K562 (cell line): ENCODE measurements at regions not wholly inside any gene's neighbourhood (a gene's known extent, or its start where the extent isn't known, plus 50 kb on each side); places are given as distances from the start of the nearest gene placed in this dataset.

ENCODE experiments used
- ATF1 ChIP-seq, 2 experiments: fragments of 450-650 bp in 1 of 2; IDR thresholded peaks; 2 replicates each; pipeline ENCODE4 v1.6.1; 2016; ENCODE audit warnings: missing compliant biosample characterization in 1 of 2, missing genetic modification characterization in 1 of 2
- CBX3 ChIP-seq, 2 experiments: IDR thresholded peaks; 1 replicate in 1 of 2; 2 replicates in 1 of 2; pipeline ENCODE4 v1.6.1; 2012; ENCODE audit warnings: inconsistent platforms in 2 of 2, low read length in 2 of 2, borderline replicate concordance in 1 of 2, control low read depth in 1 of 2
- CHD2 ChIP-seq: IDR thresholded peaks from 2 replicates; pipeline ENCODE4 v1.6.1; 2011; ENCODE audit warnings: low read depth, low read length
- DACH1 ChIP-seq: fragments of 450-650 bp; IDR thresholded peaks from 2 replicates; pipeline ENCODE4 v1.6.1; 2018; ENCODE audit not compliant: partially characterized antibody
- EZH2 ChIP-seq: IDR thresholded peaks from 2 replicates; pipeline ENCODE4 v1.6.1; 2012; ENCODE audit warnings: low read depth, mild to moderate bottlenecking, inconsistent platforms, low read length, borderline replicate concordance
- FOSL1 ChIP-seq: fragments of 200-800 bp; sonication (Bioruptor generic); conservative IDR thresholded peaks from 2 replicates; pipeline ENCODE4 v1.6.1; 2016; ENCODE audit warnings: missing genetic modification characterization, missing compliant biosample characterization
- GATA2 ChIP-seq: sonication (generic); formaldehyde crosslinking; IDR thresholded peaks from 2 replicates; pipeline ENCODE4 v1.4.0; 2020; ENCODE audit warnings: mild to moderate bottlenecking, missing genetic modification reagents
- MYNN ChIP-seq, 2 experiments: sonication (generic); formaldehyde crosslinking in 1 of 2; IDR thresholded peaks; 2 replicates each; pipeline versions ENCODE4 v1.5.0 to v1.6.1; 2016 to 2020; ENCODE audit warnings: antibody characterized with exemption in 1 of 2, missing genetic modification reagents in 1 of 2
- NCOA1 ChIP-seq: fragments of 450-650 bp; IDR thresholded peaks from 2 replicates; pipeline ENCODE4 v1.6.1; 2016; ENCODE audit warnings: low read depth
- NR2C2 ChIP-seq, 2 experiments: fragments of 200-800 bp in 1 of 2; sonication (Bioruptor generic) in 1 of 2; sonication (generic) in 1 of 2; formaldehyde crosslinking in 1 of 2; IDR thresholded peaks; 2 replicates each; pipeline versions ENCODE4 v1.6.1 to v1.8.0; 2016 to 2022; ENCODE audit warnings: mild to moderate bottlenecking in 1 of 2, missing compliant biosample characterization in 1 of 2, missing genetic modification characterization in 1 of 2, missing genetic modification reagents in 1 of 2
- NRF1 ChIP-seq, 2 experiments: fragments of 450-650 bp; IDR thresholded peaks in 1 of 2; conservative IDR thresholded peaks in 1 of 2; 2 replicates each; pipeline ENCODE4 v1.6.1; 2014; ENCODE audit warnings: mild to moderate bottlenecking in 2 of 2
- PHB2 ChIP-seq: fragments of 450-650 bp; IDR thresholded peaks from 2 replicates; pipeline ENCODE4 v1.6.1; 2017; ENCODE audit warnings: low read depth
- PHF20 ChIP-seq: fragments of 450-650 bp; IDR thresholded peaks from 2 replicates; pipeline ENCODE4 v1.6.1; 2018; ENCODE audit not compliant: partially characterized antibody
- POLR2A ChIP-seq: fragments of 450-650 bp; conservative IDR thresholded peaks from 2 replicates; pipeline ENCODE4 v1.6.1; 2016
- TARDBP ChIP-seq: fragments of 450-650 bp; IDR thresholded peaks from 2 replicates; pipeline ENCODE4 v1.6.1; 2016
- TGIF2 ChIP-seq: sonication (generic); formaldehyde crosslinking; IDR thresholded peaks from 2 replicates; pipeline ENCODE4 v1.8.1; 2022; ENCODE audit warnings: mild to moderate bottlenecking, missing genetic modification reagents, moderate library complexity
- ZNF165 ChIP-seq: fragments of 250-450 bp; sonication (Bioruptor Pico); IDR thresholded peaks from 2 replicates; pipeline ENCODE4 v1.4.0; 2020; ENCODE audit warnings: borderline replicate concordance
- ZNF354B ChIP-seq: fragments of 250-450 bp; sonication (Bioruptor Pico); IDR thresholded peaks from 2 replicates; pipeline ENCODE4 v1.4.0; 2020
- ZNF507 ChIP-seq: conservative IDR thresholded peaks from 2 replicates; pipeline ENCODE4 v1.6.1; 2017; ENCODE audit warnings: missing genetic modification characterization, missing compliant biosample characterization
- ZNF644 ChIP-seq: fragments of 200-800 bp; sonication (Bioruptor generic); IDR thresholded peaks from 2 replicates; pipeline ENCODE4 v1.6.1; 2016; ENCODE audit warnings: low read depth, missing genetic modification characterization, missing compliant biosample characterization
- ZNF695 ChIP-seq: fragments of 450-650 bp; formaldehyde crosslinking; IDR thresholded peaks from 2 replicates; pipeline ENCODE4 v1.4.0; 2020; ENCODE audit warnings: mild to moderate bottlenecking, moderate library complexity
- TF ChIP-seq, protein P1 (sequence below): sonication (generic); formaldehyde crosslinking; IDR thresholded peaks from 2 replicates; pipeline ENCODE4 v1.8.0; 2022; ENCODE audit warnings: mild to moderate bottlenecking, missing genetic modification reagents, borderline replicate concordance
- TF ChIP-seq, protein P2 (sequence below): IDR thresholded peaks from 2 replicates; pipeline ENCODE4 v1.6.1; 2011; ENCODE audit not compliant: insufficient read length; ENCODE audit errors: extremely low read depth
- TF ChIP-seq, protein P3 (sequence below): sonication (generic); formaldehyde crosslinking; IDR thresholded peaks from 2 replicates; pipeline ENCODE4 v1.8.0; 2022; ENCODE audit warnings: missing genetic modification reagents, mild to moderate bottlenecking, borderline replicate concordance

DNA sequence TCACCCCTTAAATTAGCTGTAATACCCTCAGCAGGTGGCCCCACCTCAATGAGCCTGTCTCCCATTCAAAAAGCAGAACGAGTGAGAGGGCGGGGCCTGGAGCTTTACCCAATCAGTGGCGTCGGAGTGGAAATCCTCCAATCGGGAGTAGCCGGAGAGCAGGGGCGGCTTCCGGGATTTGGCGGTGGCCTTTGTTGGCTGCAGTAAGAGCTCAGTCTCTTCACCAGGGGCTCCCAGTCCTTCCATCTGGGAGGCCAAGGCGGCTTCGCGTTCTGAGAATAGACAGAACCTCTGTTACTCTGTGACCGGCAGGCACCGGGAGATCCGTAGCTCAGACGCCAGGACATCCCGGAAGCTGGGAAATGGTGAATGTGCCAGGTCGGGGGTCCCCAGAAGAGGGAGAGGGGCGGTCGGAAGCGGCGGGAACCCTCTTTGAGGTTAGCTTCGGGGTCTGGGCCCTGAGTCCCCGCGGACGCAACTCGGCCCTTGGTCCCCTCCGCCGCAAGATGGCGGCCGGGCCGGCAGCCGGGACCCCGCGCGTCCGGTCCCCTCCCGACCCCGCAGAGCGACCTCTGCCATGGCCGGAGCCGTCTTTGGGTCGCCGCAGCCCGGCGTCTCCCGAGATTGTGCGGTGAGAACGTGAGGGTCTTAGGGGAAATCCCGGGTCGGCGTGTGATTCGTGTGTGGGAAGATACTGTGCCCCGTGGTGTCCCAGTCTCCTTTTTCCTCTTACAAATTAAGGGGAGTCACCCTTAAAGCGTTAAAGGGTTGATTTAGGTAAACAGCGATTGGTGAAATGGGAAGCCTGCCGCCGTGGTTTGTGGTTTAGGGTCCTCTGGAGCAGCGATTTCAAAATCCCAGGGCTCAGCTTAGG is 160.3 kb upstream of the ZNF267 start (continued):
- no peak; the same call in 1 of the 2 replicates for TF ChIP-seq ZNF644 (tag)
- no peak for TF ChIP-seq ZNF507
- TF ChIP-seq POLR2A: peak; percentile 98
- TF ChIP-seq EZH2: no peak
- TF ChIP-seq GATA2: no peak
- TF ChIP-seq PHF20: peak; percentile 59
- TF ChIP-seq MYNN (IDR thresholded peaks at IDR 0.05): 0 out of 2 replicates have a peak, but pooled peaks have one; percentile 31
- no peak for TF ChIP-seq MYNN (CRISPR knock-in tag; IDR thresholded peaks at IDR 0.05)
- TF ChIP-seq ZNF695 (CRISPR knock-in tag): no peak
- TF ChIP-seq PHB2: no peak
- no peak for TF ChIP-seq ATF1 (CRISPR knock-in tag; IDR thresholded peaks at IDR 0.05)
- peak; percentile 58 for TF ChIP-seq ATF1 (tag; IDR thresholded peaks at IDR 0.05)
- TF ChIP-seq ZNF354B (CRISPR knock-in tag): no peak
- no peak for TF ChIP-seq DACH1
- TF ChIP-seq TGIF2: no peak; the same call in 1 of the 2 replicates
- TF ChIP-seq, protein P1, sequence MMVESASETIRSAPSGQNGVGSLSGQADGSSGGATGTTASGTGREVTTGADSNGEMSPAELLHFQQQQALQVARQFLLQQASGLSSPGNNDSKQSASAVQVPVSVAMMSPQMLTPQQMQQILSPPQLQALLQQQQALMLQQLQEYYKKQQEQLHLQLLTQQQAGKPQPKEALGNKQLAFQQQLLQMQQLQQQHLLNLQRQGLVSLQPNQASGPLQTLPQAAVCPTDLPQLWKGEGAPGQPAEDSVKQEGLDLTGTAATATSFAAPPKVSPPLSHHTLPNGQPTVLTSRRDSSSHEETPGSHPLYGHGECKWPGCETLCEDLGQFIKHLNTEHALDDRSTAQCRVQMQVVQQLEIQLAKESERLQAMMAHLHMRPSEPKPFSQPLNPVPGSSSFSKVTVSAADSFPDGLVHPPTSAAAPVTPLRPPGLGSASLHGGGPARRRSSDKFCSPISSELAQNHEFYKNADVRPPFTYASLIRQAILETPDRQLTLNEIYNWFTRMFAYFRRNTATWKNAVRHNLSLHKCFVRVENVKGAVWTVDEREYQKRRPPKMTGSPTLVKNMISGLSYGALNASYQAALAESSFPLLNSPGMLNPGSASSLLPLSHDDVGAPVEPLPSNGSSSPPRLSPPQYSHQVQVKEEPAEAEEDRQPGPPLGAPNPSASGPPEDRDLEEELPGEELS (CRISPR knock-in tag): peak; percentile 59; the same call in 1 of the 2 replicates
- TF ChIP-seq NRF1 (conservative IDR thresholded peaks at IDR 0.05 in 1 of 2, IDR thresholded peaks at IDR 0.05 in 1 of 2): peak in 1 of 2 experiments; percentile 38; a peak in 1 of 4 replicates
- TF ChIP-seq NCOA1: no peak
- no peak for TF ChIP-seq FOSL1 (tag)
- no peak for TF ChIP-seq CBX3 (IDR thresholded peaks at IDR 0.05; ENCODE audit: borderline replicate concordance in 1 of 2, low read length in 2 of 2)
- TF ChIP-seq NR2C2 (CRISPR knock-in tag; IDR thresholded peaks at IDR 0.05): no peak
- TF ChIP-seq NR2C2 (tag; IDR thresholded peaks at IDR 0.05): peak; percentile 69
- TF ChIP-seq, protein P2, sequence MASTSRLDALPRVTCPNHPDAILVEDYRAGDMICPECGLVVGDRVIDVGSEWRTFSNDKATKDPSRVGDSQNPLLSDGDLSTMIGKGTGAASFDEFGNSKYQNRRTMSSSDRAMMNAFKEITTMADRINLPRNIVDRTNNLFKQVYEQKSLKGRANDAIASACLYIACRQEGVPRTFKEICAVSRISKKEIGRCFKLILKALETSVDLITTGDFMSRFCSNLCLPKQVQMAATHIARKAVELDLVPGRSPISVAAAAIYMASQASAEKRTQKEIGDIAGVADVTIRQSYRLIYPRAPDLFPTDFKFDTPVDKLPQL: peak; percentile 45
- no peak for TF ChIP-seq ZNF165 (CRISPR knock-in tag)
- TF ChIP-seq, protein P3, sequence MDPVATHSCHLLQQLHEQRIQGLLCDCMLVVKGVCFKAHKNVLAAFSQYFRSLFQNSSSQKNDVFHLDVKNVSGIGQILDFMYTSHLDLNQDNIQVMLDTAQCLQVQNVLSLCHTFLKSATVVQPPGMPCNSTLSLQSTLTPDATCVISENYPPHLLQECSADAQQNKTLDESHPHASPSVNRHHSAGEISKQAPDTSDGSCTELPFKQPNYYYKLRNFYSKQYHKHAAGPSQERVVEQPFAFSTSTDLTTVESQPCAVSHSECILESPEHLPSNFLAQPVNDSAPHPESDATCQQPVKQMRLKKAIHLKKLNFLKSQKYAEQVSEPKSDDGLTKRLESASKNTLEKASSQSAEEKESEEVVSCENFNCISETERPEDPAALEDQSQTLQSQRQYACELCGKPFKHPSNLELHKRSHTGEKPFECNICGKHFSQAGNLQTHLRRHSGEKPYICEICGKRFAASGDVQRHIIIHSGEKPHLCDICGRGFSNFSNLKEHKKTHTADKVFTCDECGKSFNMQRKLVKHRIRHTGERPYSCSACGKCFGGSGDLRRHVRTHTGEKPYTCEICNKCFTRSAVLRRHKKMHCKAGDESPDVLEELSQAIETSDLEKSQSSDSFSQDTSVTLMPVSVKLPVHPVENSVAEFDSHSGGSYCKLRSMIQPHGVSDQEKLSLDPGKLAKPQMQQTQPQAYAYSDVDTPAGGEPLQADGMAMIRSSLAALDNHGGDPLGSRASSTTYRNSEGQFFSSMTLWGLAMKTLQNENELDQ: no peak
- no peak for TF ChIP-seq CHD2
- no peak for TF ChIP-seq TARDBP
